ENCODE measurements at regions not wholly inside any gene's neighbourhood (a gene's known extent, or its start where the extent isn't known, plus 50 kb on each side); places are given as distances from the start of the nearest gene placed in this dataset.

GRCh38 chr3:42023380-42023779 is 61.5 kb upstream of the ULK4 start:
- peaks cover 3 to 5% of the 10 kb centered on the region in 2 donors for H3K36me3 Mint-ChIP-seq
- peak overlapping the region; percentile 22 to 84 (median 67) for H3K4me3 Mint-ChIP-seq
- DNase-seq (no peak), ATAC-seq (ENCODE audit: low read depth in 2 of 2) (no peak)
- peaks cover 63 to 96% (median 90%) of the 10 kb centered on the region in 3 donors for H3K4me1 Mint-ChIP-seq
- H3K27ac Mint-ChIP-seq = peak overlapping the region; percentile 76 to 91 (median 87)
- peaks cover 0 to 3% (median 0%) of the 10 kb centered on the region in 7 donors for H3K9me3 Mint-ChIP-seq
- no peaks in the 10 kb centered on the region for H3K27me3 Mint-ChIP-seq

- Mint-ChIP-seq H3K36me3 (no peaks in the 10 kb centered on the region), H3K4me1 (peaks cover 61 to 98% (median 94%) of the 10 kb centered on the region in 3 donors), H3K27me3 (no peaks in the 10 kb centered on the region), H3K9me3 (no peaks in the 10 kb centered on the region), H3K27ac (peak overlapping the region in 5 of 6 donors; percentile 17 to 87 (median 76)), H3K4me3 (peak overlapping the region in 3 of 8 donors; percentile 6 to 28 (median 22))
- ATAC-seq (ENCODE audit: low read depth in 2 of 2) (no peak), DNase-seq (no peak)
These were observed 60.5 kb upstream of the ULK4 start for GRCh38 chr3:42022355-42022754.

- Mint-ChIP-seq H3K9me3 (no peaks in the 10 kb centered on the region), H3K36me3 (no peaks in the 10 kb centered on the region), H3K27ac (peak overlapping the region in 3 of 6 donors; percentile 1 to 55 (median 53)), H3K4me3 (peak overlapping the region in 1 of 8 donors; percentile 1), H3K27me3 (no peaks in the 10 kb centered on the region), H3K4me1 (peaks cover 63 to 100% (median 96%) of the 10 kb centered on the region in 3 donors)
- DNase-seq (no peak), ATAC-seq (ENCODE audit: low read depth in 2 of 2) (no peak)
These were observed 58.9 kb upstream of the ULK4 start for GRCh38 chr3:42020684-42021307.

GRCh38 chr3:42019953-42020260 is 58.0 kb upstream of the ULK4 start:
- peaks cover 63 to 98% (median 96%) of the 10 kb centered on the region in 3 donors for H3K4me1 Mint-ChIP-seq
- ATAC-seq (ENCODE audit: low read depth in 2 of 2) (no peak), DNase-seq (no peak)
- no peaks in the 10 kb centered on the region for H3K36me3 Mint-ChIP-seq
- H3K27ac Mint-ChIP-seq = peak overlapping the region in 4 of 6 donors; percentile 60 to 74 (median 71)
- no peaks in the 10 kb centered on the region for H3K9me3 Mint-ChIP-seq
- H3K4me3 Mint-ChIP-seq = peak overlapping the region in 2 of 8 donors; percentile 1 to 3
- no peaks in the 10 kb centered on the region for H3K27me3 Mint-ChIP-seq

GRCh38 chr3:42019144-42019952 is 57.4 kb upstream of the ULK4 start:
- Mint-ChIP-seq H3K9me3 (no peaks in the 10 kb centered on the region), H3K4me3 (peak overlapping the region; percentile 1 to 71 (median 25)), H3K27ac (peak overlapping the region in 5 of 6 donors; percentile 60 to 76 (median 73)), H3K36me3 (peaks cover 0 to 4% of the 10 kb centered on the region in 2 donors), H3K4me1 (peaks cover 64 to 97% (median 97%) of the 10 kb centered on the region in 3 donors), H3K27me3 (no peaks in the 10 kb centered on the region)
- ATAC-seq (ENCODE audit: low read depth in 2 of 2) (no peak), DNase-seq (no peak)

GRCh38 chr3:42014921-42015533 is 53.1 kb upstream of the ULK4 start:
- DNase-seq (peak; percentile 31), ATAC-seq (ENCODE audit: low read depth in 2 of 2) (no peak)
- peak overlapping the region; percentile 92 to 99 (median 97) for H3K4me3 Mint-ChIP-seq
- no peaks in the 10 kb centered on the region for H3K9me3 Mint-ChIP-seq
- peak overlapping the region; percentile 94 to 99 (median 98) for H3K27ac Mint-ChIP-seq
- H3K27me3 Mint-ChIP-seq = no peaks in the 10 kb centered on the region
- peaks cover 48 to 72% (median 68%) of the 10 kb centered on the region in 3 donors for H3K4me1 Mint-ChIP-seq
- peaks cover 0 to 5% of the 10 kb centered on the region in 2 donors for H3K36me3 Mint-ChIP-seq

GRCh38 chr3:42014458-42014920 is 52.6 kb upstream of the ULK4 start:
- DNase-seq (peak; percentile 42), ATAC-seq (ENCODE audit: low read depth in 2 of 2) (peak in 1 of 2 donors; percentile 4)
- H3K4me3 Mint-ChIP-seq = peak overlapping the region; percentile 92 to 99 (median 97)
- no peaks in the 10 kb centered on the region for H3K27me3 Mint-ChIP-seq
- peak overlapping the region; percentile 94 to 99 (median 98) for H3K27ac Mint-ChIP-seq
- H3K36me3 Mint-ChIP-seq = peaks cover 0 to 5% of the 10 kb centered on the region in 2 donors
- H3K9me3 Mint-ChIP-seq = no peaks in the 10 kb centered on the region
- H3K4me1 Mint-ChIP-seq = peaks cover 47 to 67% (median 65%) of the 10 kb centered on the region in 3 donors

- Mint-ChIP-seq H3K27me3 (no peaks in the 10 kb centered on the region), H3K27ac (peak overlapping the region; percentile 94 to 99 (median 98)), H3K9me3 (no peaks in the 10 kb centered on the region), H3K4me3 (peak overlapping the region; percentile 92 to 99 (median 97)), H3K4me1 (peaks cover 47 to 64% (median 61%) of the 10 kb centered on the region in 3 donors), H3K36me3 (peaks cover 0 to 5% of the 10 kb centered on the region in 2 donors)
- DNase-seq (no peak), ATAC-seq (ENCODE audit: low read depth in 2 of 2) (no peak)
These were observed 52.0 kb upstream of the ULK4 start for GRCh38 chr3:42013691-42014457.

- ATAC-seq (ENCODE audit: low read depth in 2 of 2) (peak; percentile 73 to 74), DNase-seq (peak; percentile 84)
- Mint-ChIP-seq H3K9me3 (no peaks in the 10 kb centered on the region), H3K36me3 (peaks cover 0 to 5% of the 10 kb centered on the region in 2 donors), H3K27ac (peak overlapping the region; percentile 94 to 100 (median 100)), H3K4me3 (peak overlapping the region; percentile 92 to 97 (median 94)), H3K27me3 (no peaks in the 10 kb centered on the region), H3K4me1 (peaks cover 47 to 63% (median 63%) of the 10 kb centered on the region in 3 donors)
These were observed 51.2 kb upstream of the ULK4 start for GRCh38 chr3:42012935-42013690.

- H3K27ac Mint-ChIP-seq = peak overlapping the region; percentile 94 to 100 (median 100)
- H3K9me3 Mint-ChIP-seq = no peaks in the 10 kb centered on the region
- peaks cover 0 to 5% of the 10 kb centered on the region in 2 donors for H3K36me3 Mint-ChIP-seq
- peak overlapping the region; percentile 92 to 97 (median 94) for H3K4me3 Mint-ChIP-seq
- DNase-seq = peak; percentile 81
- ATAC-seq (ENCODE audit: low read depth in 2 of 2) = peak; percentile 57 to 59
- H3K27me3 Mint-ChIP-seq = no peaks in the 10 kb centered on the region
- peaks cover 51 to 63% (median 63%) of the 10 kb centered on the region in 3 donors for H3K4me1 Mint-ChIP-seq
These were observed 50.6 kb upstream of the ULK4 start for GRCh38 chr3:42012383-42012934.

Measured in naive B cell (primary cell).